ENCODE measurements at regions not wholly inside any gene's neighbourhood (a gene's known extent, or its start where the extent isn't known, plus 50 kb on each side); places are given as distances from the start of the nearest gene placed in this dataset.

DNA sequence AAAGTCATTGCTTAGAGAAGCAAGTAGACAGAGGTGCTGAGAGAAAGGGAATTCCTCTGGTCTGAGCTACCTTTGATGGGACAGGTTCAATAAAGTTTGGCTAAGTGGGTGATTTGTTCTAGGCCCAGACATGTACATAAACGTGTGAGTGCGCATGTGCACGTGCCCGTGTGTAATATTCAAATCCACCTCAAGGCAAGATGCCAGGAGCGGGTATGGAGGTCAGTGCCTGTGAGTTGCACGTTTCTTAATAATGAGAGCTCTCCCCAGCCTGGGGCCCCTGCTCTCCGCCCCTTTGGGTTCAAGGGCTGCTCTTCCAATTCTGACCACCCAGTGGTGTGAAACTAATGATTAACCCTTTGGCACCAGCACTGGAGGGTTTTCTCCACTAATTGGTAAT is 53.8 kb upstream of the LMO4 start:
- TF ChIP-seq ZNF175 (CRISPR knock-in tag; IDR thresholded peaks at IDR 0.05; ENCODE audit: low read depth) (no peak), ZNF436 (CRISPR knock-in tag; IDR thresholded peaks at IDR 0.05) (no peak), TAF1 (IDR thresholded peaks at IDR 0.05; ENCODE audit: control insufficient read depth, extremely low read depth, insufficient read depth, low read length, severe bottlenecking) (no peak), FOXM1 (IDR thresholded peaks at IDR 0.05; ENCODE audit: low read depth) (no peak), FOXM1 (CRISPR knock-in tag; IDR thresholded peaks at IDR 0.05; ENCODE audit: low read depth) (no peak), NFIC (IDR thresholded peaks at IDR 0.05) (no peak), TBP (optimal IDR thresholded peaks at IDR 0.05; ENCODE audit: low read depth, low read length) (no peak), HMGN3 (IDR thresholded peaks at IDR 0.05; ENCODE audit: borderline replicate concordance, extremely low read depth, insufficient read length, low read depth, low read length) (no peak)
- TF ChIP-seq, protein P1, sequence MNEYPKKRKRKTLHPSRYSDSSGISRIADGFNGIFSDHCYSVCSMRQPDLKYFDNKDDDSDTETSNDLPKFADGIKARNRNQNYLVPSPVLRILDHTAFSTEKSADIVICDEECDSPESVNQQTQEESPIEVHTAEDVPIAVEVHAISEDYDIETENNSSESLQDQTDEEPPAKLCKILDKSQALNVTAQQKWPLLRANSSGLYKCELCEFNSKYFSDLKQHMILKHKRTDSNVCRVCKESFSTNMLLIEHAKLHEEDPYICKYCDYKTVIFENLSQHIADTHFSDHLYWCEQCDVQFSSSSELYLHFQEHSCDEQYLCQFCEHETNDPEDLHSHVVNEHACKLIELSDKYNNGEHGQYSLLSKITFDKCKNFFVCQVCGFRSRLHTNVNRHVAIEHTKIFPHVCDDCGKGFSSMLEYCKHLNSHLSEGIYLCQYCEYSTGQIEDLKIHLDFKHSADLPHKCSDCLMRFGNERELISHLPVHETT (CRISPR knock-in tag; conservative IDR thresholded peaks at IDR 0.05 in 1 of 2, IDR thresholded peaks at IDR 0.05 in 1 of 2): no peak
- TF ChIP-seq, protein P2, sequence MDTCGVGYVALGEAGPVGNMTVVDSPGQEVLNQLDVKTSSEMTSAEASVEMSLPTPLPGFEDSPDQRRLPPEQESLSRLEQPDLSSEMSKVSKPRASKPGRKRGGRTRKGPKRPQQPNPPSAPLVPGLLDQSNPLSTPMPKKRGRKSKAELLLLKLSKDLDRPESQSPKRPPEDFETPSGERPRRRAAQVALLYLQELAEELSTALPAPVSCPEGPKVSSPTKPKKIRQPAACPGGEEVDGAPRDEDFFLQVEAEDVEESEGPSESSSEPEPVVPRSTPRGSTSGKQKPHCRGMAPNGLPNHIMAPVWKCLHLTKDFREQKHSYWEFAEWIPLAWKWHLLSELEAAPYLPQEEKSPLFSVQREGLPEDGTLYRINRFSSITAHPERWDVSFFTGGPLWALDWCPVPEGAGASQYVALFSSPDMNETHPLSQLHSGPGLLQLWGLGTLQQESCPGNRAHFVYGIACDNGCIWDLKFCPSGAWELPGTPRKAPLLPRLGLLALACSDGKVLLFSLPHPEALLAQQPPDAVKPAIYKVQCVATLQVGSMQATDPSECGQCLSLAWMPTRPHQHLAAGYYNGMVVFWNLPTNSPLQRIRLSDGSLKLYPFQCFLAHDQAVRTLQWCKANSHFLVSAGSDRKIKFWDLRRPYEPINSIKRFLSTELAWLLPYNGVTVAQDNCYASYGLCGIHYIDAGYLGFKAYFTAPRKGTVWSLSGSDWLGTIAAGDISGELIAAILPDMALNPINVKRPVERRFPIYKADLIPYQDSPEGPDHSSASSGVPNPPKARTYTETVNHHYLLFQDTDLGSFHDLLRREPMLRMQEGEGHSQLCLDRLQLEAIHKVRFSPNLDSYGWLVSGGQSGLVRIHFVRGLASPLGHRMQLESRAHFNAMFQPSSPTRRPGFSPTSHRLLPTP (IDR thresholded peaks at IDR 0.05; ENCODE audit: borderline replicate concordance, extremely low read depth, insufficient read length): no peak
- TF ChIP-seq, protein P3, sequence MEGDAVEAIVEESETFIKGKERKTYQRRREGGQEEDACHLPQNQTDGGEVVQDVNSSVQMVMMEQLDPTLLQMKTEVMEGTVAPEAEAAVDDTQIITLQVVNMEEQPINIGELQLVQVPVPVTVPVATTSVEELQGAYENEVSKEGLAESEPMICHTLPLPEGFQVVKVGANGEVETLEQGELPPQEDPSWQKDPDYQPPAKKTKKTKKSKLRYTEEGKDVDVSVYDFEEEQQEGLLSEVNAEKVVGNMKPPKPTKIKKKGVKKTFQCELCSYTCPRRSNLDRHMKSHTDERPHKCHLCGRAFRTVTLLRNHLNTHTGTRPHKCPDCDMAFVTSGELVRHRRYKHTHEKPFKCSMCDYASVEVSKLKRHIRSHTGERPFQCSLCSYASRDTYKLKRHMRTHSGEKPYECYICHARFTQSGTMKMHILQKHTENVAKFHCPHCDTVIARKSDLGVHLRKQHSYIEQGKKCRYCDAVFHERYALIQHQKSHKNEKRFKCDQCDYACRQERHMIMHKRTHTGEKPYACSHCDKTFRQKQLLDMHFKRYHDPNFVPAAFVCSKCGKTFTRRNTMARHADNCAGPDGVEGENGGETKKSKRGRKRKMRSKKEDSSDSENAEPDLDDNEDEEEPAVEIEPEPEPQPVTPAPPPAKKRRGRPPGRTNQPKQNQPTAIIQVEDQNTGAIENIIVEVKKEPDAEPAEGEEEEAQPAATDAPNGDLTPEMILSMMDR (IDR thresholded peaks at IDR 0.05 in 2 of 3, conservative IDR thresholded peaks at IDR 0.05 in 1 of 3; ENCODE audit: insufficient read depth in 2 of 3, low read depth in 1 of 3, low read length in 3 of 3): no peak
